Caco-2 (cell line): ENCODE measurements at regions not wholly inside any gene's neighbourhood (a gene's known extent, or its start where the extent isn't known, plus 50 kb on each side); places are given as distances from the start of the nearest gene placed in this dataset.

Experiments
- BruUV-seq: library from RNA; stranded (reverse); fragments of 400-500 nt; replicated peaks from 2 replicates; lab custom pipeline; 2021; lab: Mats Ljungman, UMichigan
- CTCF ChIA-PET: fragments of 300-600 bp; sonication (Branson Sonifier 250); formaldehyde crosslinking; loops from one replicate; lab custom pipeline; 2022; ENCODE audit warnings: antibody characterized with exemption; lab: Charles Lee
- POLR2A ChIA-PET: fragments of 300-600 bp; sonication (Branson Sonifier 250); formaldehyde crosslinking; loops from one replicate; lab custom pipeline; 2022; ENCODE audit warnings: antibody characterized with exemption; lab: Charles Lee
- DNase-seq, 2 experiments: peaks; one replicate each; pipeline versions ENCODE4 v3.0.0 to v3.0.0-alpha.2; 2020 to 2022
- H3K27me3 ChIP-seq: replicated peaks from 2 replicates; pipeline ENCODE4 v1.6.0; 2011; ENCODE audit warnings: low read length; ENCODE audit not compliant: control insufficient read depth, insufficient read depth
- H3K36me3 ChIP-seq: 2 replicates; pipeline ENCODE4 v1.5.1; 2011; ENCODE audit warnings: low read length; ENCODE audit not compliant: control insufficient read depth, insufficient read depth
- H3K4me1 ChIP-seq: fragments of 250-450 bp; sonication (Bioruptor Pico); 2 replicates; pipeline ENCODE4 v1.5.1; 2020; ENCODE audit warnings: mild to moderate bottlenecking
- H3K4me3 ChIP-seq: 2 replicates; pipeline ENCODE4 v1.5.1; 2011; ENCODE audit warnings: low read depth, mild to moderate bottlenecking, control low read depth, low read length
- H3K9me3 ChIP-seq: fragments of 250-450 bp; sonication (Bioruptor Pico); 2 replicates; pipeline ENCODE4 v1.5.1; 2020; ENCODE audit warnings: mild to moderate bottlenecking, moderate library complexity
- H3K27ac Mint-ChIP-seq: one replicate; pipeline ENCODE4 v1.8.0; 2022; ENCODE audit warnings: mixed read lengths; ENCODE audit not compliant: unreplicated experiment
- H3K27me3 Mint-ChIP-seq: one replicate; pipeline ENCODE4 v1.8.0; 2022; ENCODE audit warnings: mixed read lengths; ENCODE audit not compliant: insufficient read depth, unreplicated experiment
- H3K36me3 Mint-ChIP-seq: one replicate; pipeline ENCODE4 v1.8.0; 2022; ENCODE audit warnings: mild to moderate bottlenecking, mixed read lengths; ENCODE audit not compliant: insufficient read depth, unreplicated experiment
- H3K4me1 Mint-ChIP-seq: one replicate; pipeline ENCODE4 v1.8.0; 2022; ENCODE audit warnings: low read depth, mixed read lengths; ENCODE audit not compliant: unreplicated experiment
- H3K4me3 Mint-ChIP-seq: one replicate; pipeline ENCODE4 v1.8.0; 2022; ENCODE audit warnings: mild to moderate bottlenecking, moderate library complexity, mixed read lengths; ENCODE audit not compliant: unreplicated experiment
- H3K9me3 Mint-ChIP-seq: one replicate; pipeline ENCODE4 v1.8.0; 2022; ENCODE audit warnings: mixed read lengths; ENCODE audit not compliant: unreplicated experiment
- CTCF ChIP-seq, 2 experiments: fragments of 200-600 bp in 1 of 2; IDR thresholded peaks; 1 replicate in 1 of 2; 2 replicates in 1 of 2; pipeline versions ENCODE4 v1.5.1 to v1.8.0; 2011 to 2022; ENCODE audit warnings: antibody characterized with exemption in 1 of 2, control low read depth in 1 of 2, inconsistent platforms in 1 of 2, low read depth in 1 of 2, low read length in 1 of 2, mild to moderate bottlenecking in 1 of 2, moderate library complexity in 1 of 2; ENCODE audit not compliant: insufficient read depth in 1 of 2, severe bottlenecking in 1 of 2, unreplicated experiment in 1 of 2
- intact Hi-C: fragments of 100-400 bp; cut with micrococcal nuclease; formaldehyde crosslinking; loops from one replicate; pipeline ENCODE4 v1.10.0; 2022; ENCODE audit not compliant: unreplicated experiment

- Mint-ChIP-seq H3K27ac (no peak overlapping the region), H3K36me3 (no peaks in the 10 kb centered on the region), H3K4me1 (no peaks in the 10 kb centered on the region), H3K27me3 (peaks cover 37% of the 10 kb centered on the region), H3K9me3 (no peaks in the 10 kb centered on the region), H3K4me3 (no peak overlapping the region)
- DNase-seq, result no peak
- Histone ChIP-seq H3K4me1 (no peaks in the 10 kb centered on the region), H3K36me3 (no peaks in the 10 kb centered on the region), H3K27me3 (peaks cover 2% of the 10 kb centered on the region), H3K9me3 (no peaks in the 10 kb centered on the region), H3K4me3 (no peak overlapping the region)
- ChIA-PET CTCF (interaction anchor here (0.7 kb wide), 1 partner anchor 61 kb away, joined by 3 read pairs; no protein-coding TSS in a partner anchor), POLR2A (no interaction called here)
- TF ChIP-seq CTCF (IDR thresholded peaks at IDR 0.05; ENCODE audit: insufficient read depth in 1 of 2, low read depth in 1 of 2, low read length in 1 of 2, severe bottlenecking in 1 of 2, unreplicated experiment in 1 of 2), result no peak
- intact Hi-C loops, result no loop called here
- BruUV-seq, result no TSS peak
Observed at GRCh38 chr10:129042776-129043595, 424.1 kb upstream of the MGMT start.

- DNase-seq, result no peak
- Mint-ChIP-seq H3K4me1 (no peaks in the 10 kb centered on the region), H3K9me3 (no peaks in the 10 kb centered on the region), H3K4me3 (no peak overlapping the region), H3K27ac (no peak overlapping the region), H3K36me3 (no peaks in the 10 kb centered on the region), H3K27me3 (peaks cover 38% of the 10 kb centered on the region)
- H3K9me3 ChIP-seq, result no peaks in the 10 kb centered on the region
- H3K4me3 ChIP-seq, result no peak overlapping the region
- intact Hi-C loops, result no loop called here
- no peaks in the 10 kb centered on the region for H3K36me3 ChIP-seq
- BruUV-seq, result no TSS peak
- no peak for TF ChIP-seq CTCF (IDR thresholded peaks at IDR 0.05; ENCODE audit: insufficient read depth in 1 of 2, low read depth in 1 of 2, low read length in 1 of 2, severe bottlenecking in 1 of 2, unreplicated experiment in 1 of 2)
- ChIA-PET CTCF (no interaction called here), POLR2A (no interaction called here)
- no peaks in the 10 kb centered on the region for H3K4me1 ChIP-seq
- peaks cover 2% of the 10 kb centered on the region for H3K27me3 ChIP-seq
Observed at GRCh38 chr10:129043691-129044090, 423.4 kb upstream of the MGMT start.

- Histone ChIP-seq H3K4me1 (no peaks in the 10 kb centered on the region), H3K27me3 (no peaks in the 10 kb centered on the region), H3K4me3 (no peak overlapping the region), H3K9me3 (no peaks in the 10 kb centered on the region), H3K36me3 (no peaks in the 10 kb centered on the region)
- CTCF ChIA-PET, result no interaction called here
- intact Hi-C loops, result no loop called here
- BruUV-seq, result no TSS peak
- Mint-ChIP-seq H3K36me3 (no peaks in the 10 kb centered on the region), H3K9me3 (no peaks in the 10 kb centered on the region), H3K4me1 (no peaks in the 10 kb centered on the region), H3K27ac (no peak overlapping the region), H3K27me3 (peaks cover 32% of the 10 kb centered on the region), H3K4me3 (no peak overlapping the region)
- no peak for DNase-seq
- no peak for TF ChIP-seq CTCF (IDR thresholded peaks at IDR 0.05; ENCODE audit: insufficient read depth in 1 of 2, low read depth in 1 of 2, low read length in 1 of 2, severe bottlenecking in 1 of 2, unreplicated experiment in 1 of 2)
- POLR2A ChIA-PET, result no interaction called here
Observed at GRCh38 chr10:129045599-129045998, 421.4 kb upstream of the MGMT start.
